Type B pancreatic cell (in vitro differentiated cells): ENCODE measurements at regions not wholly inside any gene's neighbourhood (a gene's known extent, or its start where the extent isn't known, plus 50 kb on each side); places are given as distances from the start of the nearest gene placed in this dataset.

ENCODE experiments used
- DNase-seq: peaks from one replicate; pipeline ENCODE4 v3.0.0; 2021; ENCODE audit warnings: mixed read lengths; ENCODE audit not compliant: unreplicated experiment; ENCODE audit errors: extremely low spot score
- H3K27ac Mint-ChIP-seq: 2 replicates; pipeline ENCODE4 v1.8.0; 2021; ENCODE audit warnings: mild to moderate bottlenecking, mixed read lengths
- H3K27me3 Mint-ChIP-seq: 2 replicates; pipeline ENCODE4 v1.8.0; 2021; ENCODE audit warnings: mixed read lengths
- H3K36me3 Mint-ChIP-seq: 2 replicates; pipeline ENCODE4 v1.8.0; 2021; ENCODE audit warnings: mixed read lengths
- H3K4me1 Mint-ChIP-seq: one replicate; pipeline ENCODE4 v1.8.0; 2021; ENCODE audit warnings: mixed read lengths; ENCODE audit not compliant: unreplicated experiment
- H3K4me3 Mint-ChIP-seq: 2 replicates; pipeline ENCODE4 v1.8.0; 2021; ENCODE audit warnings: mild to moderate bottlenecking, mixed read lengths
- H3K9me3 Mint-ChIP-seq: 2 replicates; pipeline ENCODE4 v1.8.0; 2021; ENCODE audit warnings: mixed read lengths
- TF ChIP-seq, protein P1 (sequence below): fragments of 200-600 bp; sonication (generic); conservative IDR thresholded peaks from 2 replicates; pipeline ENCODE4 v1.5.0; 2021; ENCODE audit warnings: antibody characterized with exemption, mild to moderate bottlenecking

DNA sequence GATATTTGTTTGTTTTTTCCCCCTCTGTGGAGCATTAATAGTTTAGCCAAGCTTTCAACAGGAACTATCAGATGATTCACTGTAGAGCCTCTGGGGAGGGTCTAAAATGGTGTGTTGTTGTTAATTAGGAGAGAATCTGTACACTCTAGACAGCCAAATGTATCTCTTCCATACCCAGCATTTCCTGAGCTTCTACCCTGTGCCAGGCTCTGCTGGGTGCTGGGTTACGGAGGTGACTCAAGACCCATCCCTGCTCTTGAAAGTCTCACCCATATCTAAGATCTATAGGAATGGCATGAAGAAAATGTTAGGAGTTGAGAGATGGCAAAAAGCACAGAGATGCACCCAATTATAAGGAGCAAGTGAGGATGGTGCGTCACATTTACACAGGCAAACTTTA lies 245.8 kb downstream of the C12orf75 start:
- no peak overlapping the region for H3K4me3 Mint-ChIP-seq
- TF ChIP-seq, protein P1, sequence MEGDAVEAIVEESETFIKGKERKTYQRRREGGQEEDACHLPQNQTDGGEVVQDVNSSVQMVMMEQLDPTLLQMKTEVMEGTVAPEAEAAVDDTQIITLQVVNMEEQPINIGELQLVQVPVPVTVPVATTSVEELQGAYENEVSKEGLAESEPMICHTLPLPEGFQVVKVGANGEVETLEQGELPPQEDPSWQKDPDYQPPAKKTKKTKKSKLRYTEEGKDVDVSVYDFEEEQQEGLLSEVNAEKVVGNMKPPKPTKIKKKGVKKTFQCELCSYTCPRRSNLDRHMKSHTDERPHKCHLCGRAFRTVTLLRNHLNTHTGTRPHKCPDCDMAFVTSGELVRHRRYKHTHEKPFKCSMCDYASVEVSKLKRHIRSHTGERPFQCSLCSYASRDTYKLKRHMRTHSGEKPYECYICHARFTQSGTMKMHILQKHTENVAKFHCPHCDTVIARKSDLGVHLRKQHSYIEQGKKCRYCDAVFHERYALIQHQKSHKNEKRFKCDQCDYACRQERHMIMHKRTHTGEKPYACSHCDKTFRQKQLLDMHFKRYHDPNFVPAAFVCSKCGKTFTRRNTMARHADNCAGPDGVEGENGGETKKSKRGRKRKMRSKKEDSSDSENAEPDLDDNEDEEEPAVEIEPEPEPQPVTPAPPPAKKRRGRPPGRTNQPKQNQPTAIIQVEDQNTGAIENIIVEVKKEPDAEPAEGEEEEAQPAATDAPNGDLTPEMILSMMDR = no peak
- DNase-seq = no peak
- no peak overlapping the region for H3K27ac Mint-ChIP-seq
- peaks cover 21% of the 10 kb centered on the region for H3K9me3 Mint-ChIP-seq
- peaks cover 4% of the 10 kb centered on the region for H3K36me3 Mint-ChIP-seq
- H3K4me1 Mint-ChIP-seq = no peaks in the 10 kb centered on the region
- peaks cover 3% of the 10 kb centered on the region for H3K27me3 Mint-ChIP-seq

DNA sequence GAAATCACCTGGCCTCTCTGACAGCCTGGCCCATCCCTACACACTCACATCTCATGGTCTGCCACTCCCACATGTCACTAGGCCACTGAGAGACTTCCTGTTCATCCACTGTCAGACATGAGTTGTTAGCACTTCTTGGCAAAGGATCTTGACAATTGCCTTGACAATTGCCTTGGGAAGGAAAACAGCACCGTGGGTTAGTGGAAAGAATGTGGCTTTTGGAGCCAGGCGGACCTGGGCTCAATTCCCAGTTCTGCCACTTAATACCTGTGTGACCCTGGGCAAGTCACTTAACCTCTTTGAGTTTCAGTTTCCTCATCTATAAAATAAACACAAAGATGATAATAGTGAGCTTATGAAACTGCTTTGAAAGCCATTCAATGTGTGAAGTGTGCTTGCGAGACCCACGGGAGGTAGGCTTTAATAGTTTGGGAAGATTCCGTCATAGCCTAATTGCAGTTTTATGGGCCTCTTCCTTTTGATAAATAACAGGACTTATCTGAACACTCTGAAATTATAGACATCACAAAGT lies 250.4 kb downstream of the C12orf75 start:
- Mint-ChIP-seq H3K4me3 (no peak overlapping the region), H3K4me1 (no peaks in the 10 kb centered on the region), H3K36me3 (no peaks in the 10 kb centered on the region), H3K27me3 (peaks cover 8% of the 10 kb centered on the region), H3K9me3 (peaks cover 11% of the 10 kb centered on the region), H3K27ac (peak overlapping the region; percentile 63)
- DNase-seq = no peak
- TF ChIP-seq, protein P1 = no peak

DNA sequence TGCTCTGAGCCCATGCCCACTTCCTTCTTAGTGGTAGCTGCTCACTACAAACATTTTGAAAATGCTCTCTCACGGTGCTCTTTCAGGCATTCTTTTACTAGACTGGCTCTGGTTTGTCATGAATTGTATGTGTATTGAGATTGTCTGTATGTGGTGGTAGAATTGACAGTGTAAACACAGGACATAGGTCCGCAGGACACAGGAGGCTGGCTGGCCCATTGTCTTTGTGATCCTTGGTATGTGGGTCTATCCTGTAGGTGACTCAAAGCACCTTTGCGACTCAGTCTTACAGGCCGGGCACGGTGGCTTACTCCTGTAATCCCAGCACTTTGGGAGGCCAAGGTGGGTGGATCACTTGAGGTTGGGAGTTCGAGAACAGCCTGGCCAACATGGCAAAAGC lies 250.9 kb downstream of the C12orf75 start:
- Mint-ChIP-seq H3K4me1 (no peaks in the 10 kb centered on the region), H3K9me3 (peaks cover 11% of the 10 kb centered on the region), H3K27me3 (peaks cover 8% of the 10 kb centered on the region), H3K4me3 (no peak overlapping the region), H3K27ac (no peak overlapping the region), H3K36me3 (no peaks in the 10 kb centered on the region)
- TF ChIP-seq, protein P1 = no peak
- DNase-seq = no peak

DNA sequence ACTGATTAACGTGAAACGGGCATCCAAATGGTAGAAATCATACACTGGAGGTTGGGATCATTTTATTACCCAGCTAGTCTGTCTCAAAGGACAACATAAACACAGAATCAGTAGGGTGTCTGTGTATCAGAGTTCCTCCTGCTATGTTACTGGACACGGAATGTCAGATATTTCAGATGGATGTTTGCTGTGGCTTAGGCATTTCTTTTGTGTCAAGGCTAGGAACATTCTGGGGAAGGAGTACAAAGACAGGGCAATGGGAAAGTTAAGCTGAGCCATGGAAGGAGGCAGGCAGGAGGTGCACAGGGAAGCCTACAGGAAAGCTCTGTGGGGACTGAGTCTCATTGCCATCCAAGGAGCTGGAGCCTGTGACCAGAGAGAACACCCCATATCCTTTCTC lies 254.6 kb downstream of the C12orf75 start:
- H3K9me3 Mint-ChIP-seq = peaks cover 4% of the 10 kb centered on the region
- TF ChIP-seq, protein P1 = no peak
- peaks cover 8% of the 10 kb centered on the region for H3K27me3 Mint-ChIP-seq
- no peak for DNase-seq
- no peaks in the 10 kb centered on the region for H3K36me3 Mint-ChIP-seq
- H3K4me1 Mint-ChIP-seq = no peaks in the 10 kb centered on the region
- no peak overlapping the region for H3K27ac Mint-ChIP-seq
- H3K4me3 Mint-ChIP-seq = no peak overlapping the region

DNA sequence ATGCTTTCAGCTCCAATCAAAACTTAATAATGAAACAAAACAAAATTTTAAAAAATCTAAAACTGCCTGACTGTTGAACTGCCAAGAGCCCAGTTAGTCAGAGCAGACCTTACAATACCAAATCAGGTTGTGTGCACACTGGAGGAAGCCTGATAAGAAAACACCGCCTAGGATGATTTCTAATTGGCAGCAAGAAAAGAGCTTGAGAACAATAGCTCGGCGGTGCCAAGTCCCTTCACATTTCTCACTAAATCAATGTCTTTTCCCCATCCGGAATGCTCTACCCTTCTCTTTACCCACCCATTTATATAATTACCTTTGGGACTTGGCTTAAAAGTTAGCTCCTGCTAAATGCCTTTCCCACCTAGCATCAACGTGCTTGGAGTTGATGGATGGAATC lies 256.7 kb downstream of the C12orf75 start:
- DNase-seq = no peak
- Mint-ChIP-seq H3K36me3 (no peaks in the 10 kb centered on the region), H3K4me1 (no peaks in the 10 kb centered on the region), H3K9me3 (no peaks in the 10 kb centered on the region), H3K27me3 (peaks cover 6% of the 10 kb centered on the region), H3K27ac (no peak overlapping the region), H3K4me3 (no peak overlapping the region)
- TF ChIP-seq, protein P1 = no peak

DNA sequence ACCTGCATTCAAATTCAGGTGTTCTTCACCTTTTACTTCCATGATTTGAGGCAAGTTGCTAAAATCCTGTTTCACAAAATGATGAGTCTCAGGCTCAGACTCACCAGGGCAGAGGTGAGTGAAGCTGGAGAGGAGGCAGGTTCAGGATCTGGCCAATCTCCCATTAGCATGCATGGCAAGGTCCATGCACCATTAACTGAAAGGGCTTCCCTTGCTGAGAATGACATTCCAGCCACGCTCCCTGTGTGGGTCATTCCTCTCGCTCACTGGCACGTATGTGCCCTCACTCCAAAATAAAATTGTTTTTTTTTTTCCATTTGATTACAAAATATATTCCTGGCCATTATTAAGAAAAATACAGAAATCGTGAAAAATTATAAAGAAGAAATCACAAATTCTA lies 257.6 kb downstream of the C12orf75 start:
- Mint-ChIP-seq H3K27ac (no peak overlapping the region), H3K27me3 (peaks cover 6% of the 10 kb centered on the region), H3K4me3 (no peak overlapping the region), H3K9me3 (no peaks in the 10 kb centered on the region), H3K36me3 (no peaks in the 10 kb centered on the region), H3K4me1 (no peaks in the 10 kb centered on the region)
- TF ChIP-seq, protein P1 = no peak
- DNase-seq = no peak
